Glutamatergic neuron (in vitro differentiated cells): ENCODE measurements at regions not wholly inside any gene's neighbourhood (a gene's known extent, or its start where the extent isn't known, plus 50 kb on each side); places are given as distances from the start of the nearest gene placed in this dataset.

Source experiments
- DNase-seq: peaks from one replicate; pipeline ENCODE4 v3.0.0; 2022
- H3K27ac Mint-ChIP-seq: one replicate; pipeline ENCODE4 v1.8.0; 2020; ENCODE audit warnings: mild to moderate bottlenecking, mixed read lengths, inconsistent platforms; ENCODE audit not compliant: unreplicated experiment
- H3K27me3 Mint-ChIP-seq: one replicate; pipeline ENCODE4 v1.8.0; 2020; ENCODE audit warnings: mild to moderate bottlenecking, moderate library complexity, mixed read lengths, inconsistent platforms; ENCODE audit not compliant: unreplicated experiment
- H3K36me3 Mint-ChIP-seq: one replicate; pipeline ENCODE4 v1.8.0; 2020; ENCODE audit warnings: mild to moderate bottlenecking, mixed read lengths, inconsistent platforms; ENCODE audit not compliant: unreplicated experiment
- H3K4me1 Mint-ChIP-seq: one replicate; pipeline ENCODE4 v1.8.0; 2020; ENCODE audit warnings: mild to moderate bottlenecking, low read depth, mixed read lengths, inconsistent platforms; ENCODE audit not compliant: unreplicated experiment
- H3K4me3 Mint-ChIP-seq: one replicate; pipeline ENCODE4 v1.8.0; 2020; ENCODE audit warnings: mild to moderate bottlenecking, mixed read lengths, inconsistent platforms; ENCODE audit not compliant: unreplicated experiment
- H3K9me3 Mint-ChIP-seq: one replicate; pipeline ENCODE4 v1.8.0; 2020; ENCODE audit warnings: mild to moderate bottlenecking, moderate library complexity, mixed read lengths, inconsistent platforms; ENCODE audit not compliant: unreplicated experiment
- TF ChIP-seq, protein P1 (sequence below): fragments of 200-600 bp; sonication (generic); IDR thresholded peaks from one replicate; pipeline ENCODE4 v1.5.0; 2021; ENCODE audit not compliant: partially characterized antibody, unreplicated experiment

DNA sequence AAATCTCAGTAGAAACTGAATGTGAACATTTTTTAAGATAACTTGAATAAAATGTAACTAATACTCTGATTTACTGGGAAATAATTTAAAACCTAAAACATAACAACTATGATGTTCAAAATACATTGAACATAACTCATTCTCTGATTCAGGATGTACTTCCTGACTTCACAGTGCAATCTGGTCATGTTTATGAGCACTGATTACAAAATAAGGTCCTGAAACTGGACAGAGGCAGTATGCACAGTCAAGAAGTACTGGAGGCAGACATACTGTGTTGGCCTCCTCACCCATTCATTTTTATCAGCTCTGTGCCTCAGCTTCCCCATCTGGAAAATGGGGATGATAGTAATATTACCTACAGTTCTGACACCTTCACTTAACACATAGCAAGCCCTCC is 651.3 kb downstream of the PTPRC start:
- H3K4me1 Mint-ChIP-seq: peaks cover 4% of the 10 kb centered on the region
- H3K36me3 Mint-ChIP-seq: no peaks in the 10 kb centered on the region
- no peak overlapping the region for H3K27ac Mint-ChIP-seq
- H3K4me3 Mint-ChIP-seq: no peak overlapping the region
- H3K27me3 Mint-ChIP-seq: no peaks in the 10 kb centered on the region
- DNase-seq: no peak
- TF ChIP-seq, protein P1, sequence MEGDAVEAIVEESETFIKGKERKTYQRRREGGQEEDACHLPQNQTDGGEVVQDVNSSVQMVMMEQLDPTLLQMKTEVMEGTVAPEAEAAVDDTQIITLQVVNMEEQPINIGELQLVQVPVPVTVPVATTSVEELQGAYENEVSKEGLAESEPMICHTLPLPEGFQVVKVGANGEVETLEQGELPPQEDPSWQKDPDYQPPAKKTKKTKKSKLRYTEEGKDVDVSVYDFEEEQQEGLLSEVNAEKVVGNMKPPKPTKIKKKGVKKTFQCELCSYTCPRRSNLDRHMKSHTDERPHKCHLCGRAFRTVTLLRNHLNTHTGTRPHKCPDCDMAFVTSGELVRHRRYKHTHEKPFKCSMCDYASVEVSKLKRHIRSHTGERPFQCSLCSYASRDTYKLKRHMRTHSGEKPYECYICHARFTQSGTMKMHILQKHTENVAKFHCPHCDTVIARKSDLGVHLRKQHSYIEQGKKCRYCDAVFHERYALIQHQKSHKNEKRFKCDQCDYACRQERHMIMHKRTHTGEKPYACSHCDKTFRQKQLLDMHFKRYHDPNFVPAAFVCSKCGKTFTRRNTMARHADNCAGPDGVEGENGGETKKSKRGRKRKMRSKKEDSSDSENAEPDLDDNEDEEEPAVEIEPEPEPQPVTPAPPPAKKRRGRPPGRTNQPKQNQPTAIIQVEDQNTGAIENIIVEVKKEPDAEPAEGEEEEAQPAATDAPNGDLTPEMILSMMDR: no peak
- H3K9me3 Mint-ChIP-seq: no peaks in the 10 kb centered on the region

DNA sequence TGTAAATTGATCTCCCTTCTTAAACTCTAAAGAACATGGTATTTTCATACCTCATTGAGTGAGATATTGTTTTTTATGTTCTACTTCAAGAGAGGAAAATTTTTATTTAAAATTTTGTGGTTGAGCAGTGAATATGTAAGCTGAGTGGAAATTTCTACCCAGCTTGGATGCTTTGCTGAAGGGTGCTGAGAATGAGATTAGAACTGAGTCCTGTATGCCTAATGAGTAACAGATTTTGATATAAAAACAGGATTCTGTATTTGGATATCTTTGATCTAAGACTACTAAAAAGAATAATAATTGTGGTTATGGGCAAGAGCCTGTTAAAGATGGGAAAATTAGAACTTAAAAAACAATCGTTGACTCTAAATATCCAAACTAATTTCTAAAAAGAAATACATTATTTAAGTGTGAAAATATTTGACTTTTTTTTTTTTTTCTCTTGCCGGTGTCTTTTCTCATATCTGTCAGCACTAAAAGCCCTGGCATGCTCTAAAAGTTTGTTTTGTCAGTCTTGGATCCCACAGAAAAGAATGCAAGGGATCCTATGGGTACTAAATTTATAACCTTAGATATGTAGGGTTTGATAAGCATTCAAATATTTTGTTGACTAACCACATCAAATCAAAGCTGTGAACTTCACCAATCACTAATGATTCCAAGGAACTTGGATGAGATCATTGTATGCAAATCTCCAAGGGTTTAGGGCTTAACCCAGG is 652.3 kb downstream of the PTPRC start:
- Mint-ChIP-seq H3K4me1 (peaks cover 4% of the 10 kb centered on the region), H3K9me3 (no peaks in the 10 kb centered on the region), H3K27me3 (no peaks in the 10 kb centered on the region), H3K27ac (no peak overlapping the region), H3K36me3 (no peaks in the 10 kb centered on the region), H3K4me3 (no peak overlapping the region)
- TF ChIP-seq, protein P1: no peak
- DNase-seq: no peak

DNA sequence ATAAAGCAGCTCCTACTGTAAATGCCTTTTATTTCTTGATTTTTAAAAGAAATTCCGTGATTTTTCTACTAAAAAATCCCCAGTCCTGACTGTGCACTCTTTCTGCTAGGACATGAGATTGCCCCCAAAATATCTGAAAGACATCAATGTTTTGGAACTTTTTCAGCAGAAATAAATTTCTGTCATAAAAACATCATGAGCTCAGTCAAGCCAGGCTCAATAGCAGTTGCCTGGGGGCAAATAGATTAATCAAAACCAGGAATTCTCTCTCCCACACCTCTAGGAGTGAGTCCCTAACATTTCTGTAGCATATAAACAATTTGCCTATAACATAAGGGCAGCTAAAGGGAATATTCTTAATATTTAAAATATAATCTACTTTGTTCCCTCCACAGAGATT is 654.1 kb downstream of the PTPRC start:
- no peak overlapping the region for H3K27ac Mint-ChIP-seq
- DNase-seq: no peak
- no peaks in the 10 kb centered on the region for H3K27me3 Mint-ChIP-seq
- H3K4me3 Mint-ChIP-seq: no peak overlapping the region
- no peaks in the 10 kb centered on the region for H3K9me3 Mint-ChIP-seq
- TF ChIP-seq, protein P1: no peak
- H3K36me3 Mint-ChIP-seq: no peaks in the 10 kb centered on the region
- H3K4me1 Mint-ChIP-seq: peaks cover 4% of the 10 kb centered on the region

DNA sequence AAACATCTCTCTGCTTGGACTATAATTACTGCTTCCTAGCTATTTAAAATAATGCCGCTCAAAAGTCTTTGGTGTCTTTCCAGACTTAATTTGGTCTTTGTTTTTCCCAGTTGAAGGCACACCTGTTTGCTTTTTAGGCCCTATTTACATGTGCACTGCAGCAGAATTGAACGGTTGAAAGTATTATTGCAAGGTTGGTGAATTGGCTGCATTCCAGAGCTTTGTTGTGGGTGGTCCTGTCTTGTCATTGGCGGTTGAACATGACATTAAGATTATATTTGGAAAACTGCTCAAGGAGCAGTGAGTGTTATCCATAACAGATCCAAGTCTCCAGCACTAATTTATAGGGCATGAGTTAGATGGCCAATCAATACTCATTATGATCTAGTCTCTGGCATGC is 656.3 kb downstream of the PTPRC start:
- Mint-ChIP-seq H3K4me3 (no peak overlapping the region), H3K27ac (no peak overlapping the region), H3K9me3 (no peaks in the 10 kb centered on the region), H3K4me1 (peaks cover 4% of the 10 kb centered on the region), H3K27me3 (no peaks in the 10 kb centered on the region), H3K36me3 (no peaks in the 10 kb centered on the region)
- TF ChIP-seq, protein P1: no peak
- no peak for DNase-seq

- Mint-ChIP-seq H3K9me3 (no peaks in the 10 kb centered on the region), H3K4me3 (no peak overlapping the region), H3K36me3 (no peaks in the 10 kb centered on the region), H3K27me3 (no peaks in the 10 kb centered on the region), H3K4me1 (peaks cover 4% of the 10 kb centered on the region), H3K27ac (no peak overlapping the region)
- DNase-seq: no peak
- TF ChIP-seq, protein P1: no peak
These were observed 658.3 kb downstream of the PTPRC start for GRCh38 chr1:199297174-199297573.
